Sigmoid colon (tissue), 4 donors: ENCODE measurements at regions not wholly inside any gene's neighbourhood (a gene's known extent, or its start where the extent isn't known, plus 50 kb on each side); places are given as distances from the start of the nearest gene placed in this dataset.

Experiments
- EP300 ChIP-seq, 4 donors: sonication (generic); formaldehyde crosslinking; IDR thresholded peaks; one replicate each; pipeline ENCODE4 v1.6.1; 2017; ENCODE audit warnings: antibody characterized with exemption in 4 of 4
- POLR2A ChIP-seq, 2 donors: fragments of 450-650 bp; IDR thresholded peaks; one replicate each; pipeline ENCODE4 v1.6.1; 2016; ENCODE audit warnings: antibody characterized with exemption in 2 of 2, mild to moderate bottlenecking in 2 of 2, moderate library complexity in 2 of 2
- POLR2AphosphoS5 ChIP-seq, 4 donors: sonication (generic); formaldehyde crosslinking; IDR thresholded peaks; one replicate each; pipeline ENCODE4 v1.6.1; 2017; ENCODE audit warnings: antibody characterized with exemption in 4 of 4
- TF ChIP-seq, protein P1 (sequence below), 4 experiments: fragments of 450-650 bp in 3 of 4; fragments of 200-600 bp in 1 of 4; IDR thresholded peaks; one replicate each; pipeline ENCODE4 v1.5.1; 2016 to 2019; ENCODE audit warnings: antibody characterized with exemption in 4 of 4, mild to moderate bottlenecking in 3 of 4, moderate library complexity in 2 of 4

DNA sequence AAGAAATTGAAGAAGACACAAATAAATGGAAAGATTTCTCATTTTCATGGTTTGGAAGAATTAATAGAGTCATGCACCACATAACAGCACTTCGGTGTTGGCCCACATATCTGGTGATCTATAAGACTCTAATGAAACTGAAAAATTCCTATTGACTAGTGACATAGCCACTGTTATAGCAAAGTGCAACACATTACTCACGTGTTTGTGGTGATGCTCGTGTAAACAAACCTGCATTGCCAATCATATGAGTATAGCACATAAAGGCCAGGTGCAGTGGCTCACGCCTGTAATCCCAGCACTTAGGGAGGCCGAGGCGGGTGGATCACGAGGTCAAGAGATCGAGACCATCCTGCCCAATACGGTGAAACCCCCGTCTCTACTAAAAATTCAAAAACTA, 84.4 kb upstream of the STMND1 start:
- TF ChIP-seq, protein P1, sequence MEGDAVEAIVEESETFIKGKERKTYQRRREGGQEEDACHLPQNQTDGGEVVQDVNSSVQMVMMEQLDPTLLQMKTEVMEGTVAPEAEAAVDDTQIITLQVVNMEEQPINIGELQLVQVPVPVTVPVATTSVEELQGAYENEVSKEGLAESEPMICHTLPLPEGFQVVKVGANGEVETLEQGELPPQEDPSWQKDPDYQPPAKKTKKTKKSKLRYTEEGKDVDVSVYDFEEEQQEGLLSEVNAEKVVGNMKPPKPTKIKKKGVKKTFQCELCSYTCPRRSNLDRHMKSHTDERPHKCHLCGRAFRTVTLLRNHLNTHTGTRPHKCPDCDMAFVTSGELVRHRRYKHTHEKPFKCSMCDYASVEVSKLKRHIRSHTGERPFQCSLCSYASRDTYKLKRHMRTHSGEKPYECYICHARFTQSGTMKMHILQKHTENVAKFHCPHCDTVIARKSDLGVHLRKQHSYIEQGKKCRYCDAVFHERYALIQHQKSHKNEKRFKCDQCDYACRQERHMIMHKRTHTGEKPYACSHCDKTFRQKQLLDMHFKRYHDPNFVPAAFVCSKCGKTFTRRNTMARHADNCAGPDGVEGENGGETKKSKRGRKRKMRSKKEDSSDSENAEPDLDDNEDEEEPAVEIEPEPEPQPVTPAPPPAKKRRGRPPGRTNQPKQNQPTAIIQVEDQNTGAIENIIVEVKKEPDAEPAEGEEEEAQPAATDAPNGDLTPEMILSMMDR (IDR thresholded peaks at IDR 0.05), result no peak
- TF ChIP-seq POLR2AphosphoS5 (IDR thresholded peaks at IDR 0.05), result no peak
- TF ChIP-seq POLR2A (IDR thresholded peaks at IDR 0.05), result no peak
- TF ChIP-seq EP300 (IDR thresholded peaks at IDR 0.05), result no peak
